ENCODE measurements at regions not wholly inside any gene's neighbourhood (a gene's known extent, or its start where the extent isn't known, plus 50 kb on each side); places are given as distances from the start of the nearest gene placed in this dataset.
A peak's percentile ranks its signal among the peaks of the same experiment; 100 is the strongest.

GRCh38 chr3:104553121-104553520, 813.6 kb upstream of the ALCAM start:
- no peak for DNase-seq (ENCODE audit: low read depth)

GRCh38 chr3:104554425-104554824, 812.3 kb upstream of the ALCAM start:
- no peak for DNase-seq (ENCODE audit: low read depth)

DNA sequence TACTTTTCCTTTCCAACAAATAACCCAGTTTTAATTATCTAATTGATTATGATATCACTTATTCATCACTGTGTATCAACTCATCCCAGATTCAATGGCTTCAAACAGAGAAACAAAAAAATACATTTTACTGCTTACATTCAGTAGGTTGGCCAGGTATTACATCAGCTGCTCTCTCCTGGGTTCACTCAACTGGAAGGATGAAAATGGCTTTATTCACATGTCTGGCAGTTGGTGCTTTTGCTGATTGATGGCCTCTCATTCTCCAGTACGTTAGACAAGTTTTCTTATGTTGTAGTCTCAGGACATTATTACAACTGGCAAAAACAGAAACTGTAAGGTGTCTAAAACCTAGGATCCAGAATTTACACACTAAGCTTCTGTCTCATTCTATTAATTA, 811.0 kb upstream of the ALCAM start:
- no peak for DNase-seq (ENCODE audit: low read depth)

GRCh38 chr3:104556372-104557078, 810.2 kb upstream of the ALCAM start:
- no peak for DNase-seq (ENCODE audit: low read depth)

- DNase-seq (ENCODE audit: low read depth): no peak
Observed at GRCh38 chr3:104561324-104561723, 805.4 kb upstream of the ALCAM start.

GRCh38 chr3:104564045-104564643, 802.6 kb upstream of the ALCAM start:
- DNase-seq (ENCODE audit: low read depth): no peak

DNA sequence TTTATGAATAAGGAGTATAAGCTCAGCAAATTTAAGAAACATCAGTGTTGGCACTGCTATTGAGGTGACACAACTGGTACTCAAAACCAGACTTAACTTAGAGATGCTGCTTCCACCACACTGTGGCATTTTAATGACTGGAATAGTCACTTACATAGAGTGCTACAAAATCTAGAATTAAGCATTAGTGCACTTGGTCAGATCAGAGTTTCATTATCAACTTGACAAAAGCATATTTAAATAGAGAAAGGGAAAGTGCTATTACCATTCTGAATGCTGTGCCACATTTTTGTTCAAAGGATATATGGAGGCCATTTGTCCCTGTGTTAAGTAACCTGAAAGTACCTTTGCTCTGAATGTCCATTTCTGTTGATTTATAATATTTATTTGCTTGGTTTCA, 800.7 kb upstream of the ALCAM start:
- DNase-seq (ENCODE audit: low read depth): no peak

DNA sequence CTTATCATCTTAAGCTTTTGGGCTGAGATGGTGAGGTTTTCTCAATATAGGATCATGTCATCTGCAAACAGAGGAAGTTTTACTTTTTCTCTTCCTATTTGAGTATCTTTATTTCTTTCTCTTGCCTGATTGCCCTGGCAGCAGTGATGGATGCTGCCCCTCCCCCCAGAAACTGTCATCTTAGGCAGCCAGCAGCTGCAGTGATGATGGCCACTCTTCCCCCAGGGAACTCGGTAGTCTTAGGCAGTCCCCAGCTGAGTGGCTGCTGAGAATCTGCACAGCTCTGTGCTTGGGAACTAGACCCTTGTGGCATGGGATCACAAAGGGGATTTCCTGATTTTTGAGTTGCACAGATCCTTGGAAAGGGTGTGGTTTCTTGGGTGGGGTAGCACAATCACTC, 791.1 kb upstream of the ALCAM start:
- DNase-seq (ENCODE audit: low read depth): no peak

GRCh38 chr3:104578558-104578957, 788.2 kb upstream of the ALCAM start:
- no peak for DNase-seq (ENCODE audit: low read depth)

- DNase-seq (ENCODE audit: low read depth): no peak
Observed at GRCh38 chr3:104582092-104582491, 784.6 kb upstream of the ALCAM start.

DNA sequence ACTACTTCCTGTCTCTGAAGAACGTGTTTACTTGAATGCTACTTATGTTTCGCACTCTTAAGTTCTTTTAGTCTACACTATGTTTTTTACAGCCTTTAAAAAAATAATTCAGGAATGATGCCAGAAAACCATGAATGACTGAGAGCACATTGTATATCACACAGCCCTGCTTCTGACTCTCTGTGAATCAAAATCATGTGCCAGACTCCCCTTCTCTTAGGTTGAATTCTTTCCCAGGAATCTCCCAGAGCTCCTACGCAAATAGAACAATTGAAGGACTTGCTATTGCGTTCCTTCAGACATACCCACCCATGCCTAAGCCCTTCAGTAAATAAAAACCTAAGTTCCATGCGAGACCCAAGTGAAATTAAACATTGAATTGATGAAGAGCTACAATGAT, 782.0 kb upstream of the ALCAM start:
- DNase-seq (ENCODE audit: low read depth): no peak

DNA sequence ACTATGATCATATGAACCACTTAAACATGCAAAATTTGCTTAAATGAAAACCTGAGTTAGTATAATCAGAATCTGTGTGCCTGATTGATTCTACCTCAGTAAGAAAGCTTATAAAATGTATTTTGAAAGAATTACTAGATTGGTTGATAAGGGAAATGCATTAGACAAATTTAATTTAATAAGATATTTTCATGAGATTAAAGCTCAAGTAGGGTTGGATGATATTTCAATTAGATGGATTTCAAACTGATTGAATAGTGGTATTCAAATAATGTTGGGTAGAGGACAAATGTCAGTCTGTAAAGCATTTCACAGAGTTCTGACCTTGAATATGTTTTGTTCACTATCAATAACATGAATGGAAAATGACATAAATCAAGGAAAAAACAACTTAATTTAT, 780.4 kb upstream of the ALCAM start:
- DNase-seq (ENCODE audit: low read depth): no peak

DNA sequence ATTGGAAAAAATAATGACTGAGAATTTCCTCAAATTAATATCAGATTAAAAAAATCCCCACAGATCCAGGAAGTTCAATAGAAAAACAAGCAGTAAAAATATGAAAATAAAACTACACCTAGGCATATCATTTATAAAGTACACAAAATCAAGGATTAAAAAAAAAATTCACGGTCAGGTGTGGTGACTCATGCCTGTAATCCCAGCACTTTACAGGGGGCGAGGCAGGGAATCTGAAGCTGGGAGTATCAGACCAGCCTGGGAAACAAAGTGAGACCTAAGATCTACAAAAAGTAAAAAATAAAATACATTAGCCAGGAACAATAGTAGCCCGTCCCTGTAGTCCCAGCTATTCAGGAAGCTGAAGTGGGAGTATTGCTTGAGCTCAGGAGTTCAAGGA, 778.3 kb upstream of the ALCAM start:
- no peak for DNase-seq (ENCODE audit: low read depth)

GRCh38 chr3:104591776-104592175, 774.9 kb upstream of the ALCAM start:
- DNase-seq (ENCODE audit: low read depth): no peak

GRCh38 chr3:104594491-104594890, 772.2 kb upstream of the ALCAM start:
- DNase-seq (ENCODE audit: low read depth): no peak

DNA sequence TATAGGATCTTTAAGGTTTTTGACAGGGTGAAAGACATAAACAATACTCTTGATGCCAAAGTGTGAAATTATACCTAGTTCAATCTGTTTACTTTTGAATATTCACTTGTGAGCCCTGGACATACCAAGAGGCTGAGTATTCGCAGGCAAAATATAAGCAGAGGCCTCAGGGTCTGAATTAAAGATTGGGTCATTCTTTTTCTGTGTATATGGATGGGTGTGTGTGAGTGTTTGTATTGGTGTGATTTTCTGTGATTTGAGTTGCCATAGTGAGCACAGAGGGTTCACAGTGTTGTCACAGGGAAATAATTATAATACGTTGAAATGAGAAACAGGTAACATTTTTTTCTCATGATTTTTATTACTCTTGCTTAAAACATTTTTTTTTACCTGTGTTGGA, 770.7 kb upstream of the ALCAM start:
- no peak for DNase-seq (ENCODE audit: low read depth)

GRCh38 chr3:104596551-104596950, 770.2 kb upstream of the ALCAM start:
- peak; percentile 24 for DNase-seq (ENCODE audit: low read depth)

GRCh38 chr3:104598848-104599511, 767.7 kb upstream of the ALCAM start:
- DNase-seq (ENCODE audit: low read depth): no peak

DNA sequence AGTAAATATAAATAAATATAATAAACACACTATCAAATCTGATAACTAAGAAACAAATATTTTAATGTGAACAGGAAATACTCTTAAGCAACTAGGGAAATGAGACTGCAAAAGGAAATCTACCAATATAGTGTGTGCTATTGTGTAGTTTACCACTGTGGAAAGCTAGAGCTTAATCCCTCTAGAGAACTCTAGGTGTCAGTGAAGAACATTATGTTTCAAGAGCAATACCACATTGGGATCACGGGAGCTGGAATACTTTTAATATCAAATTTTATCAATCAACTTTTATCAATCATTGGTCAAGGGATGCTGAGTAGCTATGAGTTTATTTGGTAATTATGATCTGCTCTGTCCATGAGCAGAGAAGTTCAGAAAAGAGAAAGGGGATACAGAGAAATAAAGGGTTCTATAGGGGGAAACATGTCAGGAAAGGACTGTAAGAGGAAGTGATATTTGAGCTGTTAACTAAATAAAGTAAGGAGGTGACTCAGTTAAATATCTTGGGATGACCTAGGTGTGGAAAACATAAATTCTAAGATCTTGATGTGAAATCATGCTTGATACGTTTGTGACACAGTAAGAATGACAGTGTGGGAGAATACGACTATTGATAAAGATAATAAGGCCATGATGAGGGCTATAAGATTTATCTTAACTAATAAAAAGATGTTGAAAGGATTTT, 762.2 kb upstream of the ALCAM start:
- no peak for DNase-seq (ENCODE audit: low read depth)

GRCh38 chr3:104606812-104607211, 759.9 kb upstream of the ALCAM start:
- no peak for DNase-seq (ENCODE audit: low read depth)

DNA sequence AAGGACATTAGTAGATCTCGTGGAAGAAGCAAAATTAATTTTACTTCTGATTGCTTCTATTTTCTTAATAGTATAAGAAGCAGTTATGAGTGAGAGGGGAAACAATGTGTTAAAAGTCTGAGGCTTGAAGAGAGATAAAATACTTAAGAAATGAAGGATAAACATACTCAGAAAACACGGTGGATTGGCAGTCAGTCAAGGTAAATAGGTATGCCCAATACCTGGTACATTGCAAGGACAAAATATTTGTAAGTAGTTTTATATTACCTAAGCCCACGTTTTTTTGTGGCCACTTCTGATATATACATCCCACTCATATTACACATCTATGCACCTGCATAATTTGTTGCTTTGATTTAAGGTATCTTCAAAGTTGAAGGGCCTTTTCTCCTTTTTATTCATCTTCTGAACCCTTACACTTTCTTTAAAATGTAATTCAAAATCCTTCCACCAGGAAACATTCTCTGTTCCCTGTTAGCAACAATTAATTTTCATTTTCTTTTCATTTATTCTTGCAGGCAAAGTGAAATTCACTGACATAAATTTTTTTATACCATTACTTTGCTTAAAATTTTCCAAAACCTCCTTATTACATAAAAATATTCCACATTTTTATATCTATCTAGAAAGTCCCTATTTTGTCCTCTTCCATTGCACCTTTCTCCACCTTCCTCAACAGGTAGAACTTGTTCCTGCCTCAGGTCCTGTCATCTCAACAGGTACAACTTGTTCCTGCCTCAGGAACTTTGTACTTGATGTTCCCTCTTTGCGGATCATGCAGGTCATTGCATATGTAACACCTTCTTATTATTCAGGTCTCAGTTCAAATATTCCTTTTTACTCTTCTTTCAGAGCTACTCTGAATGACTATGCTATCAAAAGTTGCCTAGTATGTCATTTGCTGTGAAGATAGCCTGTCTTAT, 755.7 kb upstream of the ALCAM start:
- DNase-seq (ENCODE audit: low read depth): no peak

- DNase-seq (ENCODE audit: low read depth): no peak
Observed at GRCh38 chr3:104612218-104612617, 754.5 kb upstream of the ALCAM start.
